ENCODE measurements at regions not wholly inside any gene's neighbourhood (a gene's known extent, or its start where the extent isn't known, plus 50 kb on each side); places are given as distances from the start of the nearest gene placed in this dataset.

GRCh38 chr3:55165704-55166405 is 238.0 kb upstream of the LRTM1 start:
- TF ChIP-seq POLR2A (IDR thresholded peaks at IDR 0.05; ENCODE audit: low read length) (no peak), GATA1 (IDR thresholded peaks at IDR 0.05; ENCODE audit: low read depth, low read length) (no peak)

Data from erythroblast (primary cell).